H1 (cell line): ENCODE measurements at regions not wholly inside any gene's neighbourhood (a gene's known extent, or its start where the extent isn't known, plus 50 kb on each side); places are given as distances from the start of the nearest gene placed in this dataset.

Source experiments
- CTCF ChIA-PET: fragments of 300-600 bp; sonication (Branson Sonifier 250); formaldehyde crosslinking; loops from one replicate; lab custom pipeline; 2021; ENCODE audit not compliant: partially characterized antibody; lab: Charles Lee
- POLR2A ChIA-PET: fragments of 300-600 bp; sonication (Branson Sonifier 250); formaldehyde crosslinking; loops from one replicate; lab custom pipeline; 2021; ENCODE audit warnings: inconsistent platforms; ENCODE audit not compliant: partially characterized antibody; lab: Charles Lee
- DNase-seq, 2 experiments: peaks; one replicate each; pipeline versions ENCODE4 v3.0.0 to v3.0.0-alpha.2; 2010 to 2022; ENCODE audit warnings: low spot score in 2 of 2, low read depth in 1 of 2, mixed read lengths in 1 of 2
- FAIRE-seq: peaks from 2 replicates; lab custom pipeline; 2011; peaks lifted over from hg19 to GRCh38; lab: Jason Lieb, UNC
- H2AFZ ChIP-seq: 2 replicates; pipeline ENCODE4 v1.8.1; 2012; ENCODE audit warnings: low read length, inconsistent platforms
- H2AK5ac ChIP-seq: 2 replicates; pipeline ENCODE4 v1.6.1; 2013; ENCODE audit warnings: low read depth, low read length
- H2BK120ac ChIP-seq: replicated peaks from 2 replicates; pipeline ENCODE3; 2013; ENCODE audit warnings: low read depth, low read length, inconsistent platforms
- H2BK12ac ChIP-seq: 2 replicates; pipeline ENCODE4 v1.6.1; 2013; ENCODE audit warnings: low read depth, low read length
- H2BK15ac ChIP-seq: 2 replicates; pipeline ENCODE4 v1.6.1; 2013; ENCODE audit warnings: low read length
- H2BK20ac ChIP-seq: 2 replicates; pipeline ENCODE4 v1.6.1; 2013; ENCODE audit warnings: low read length
- H2BK5ac ChIP-seq: 2 replicates; pipeline ENCODE4 v1.6.1; 2013; ENCODE audit warnings: low read depth, low read length
- H3K14ac ChIP-seq: 2 replicates; pipeline ENCODE4 v1.6.1; 2013; ENCODE audit warnings: inconsistent platforms; ENCODE audit not compliant: insufficient read length
- H3K18ac ChIP-seq: 2 replicates; pipeline ENCODE4 v1.6.1; 2013; ENCODE audit warnings: low read length; ENCODE audit errors: extremely low read depth
- H3K23ac ChIP-seq: 2 replicates; pipeline ENCODE4 v1.6.1; 2013; ENCODE audit warnings: inconsistent platforms; ENCODE audit not compliant: insufficient read length
- H3K23me2 ChIP-seq: 2 replicates; pipeline ENCODE4 v1.6.1; 2013; ENCODE audit warnings: low read depth, low read length
- H3K27ac ChIP-seq: 2 replicates; pipeline ENCODE4 v1.6.1; 2011; ENCODE audit warnings: low read depth, low read length, inconsistent platforms
- H3K27me3 ChIP-seq, 4 experiments: replicated peaks in 1 of 4; 1 replicate in 1 of 4; 2 replicates in 3 of 4; pipeline versions ENCODE4 v1.6.1 to v1.8.1; 2011 to 2013; ENCODE audit warnings: low read length in 3 of 4, mild to moderate bottlenecking in 3 of 4, inconsistent platforms in 2 of 4, mixed read lengths in 2 of 4, moderate library complexity in 1 of 4; ENCODE audit not compliant: control insufficient read depth in 3 of 4, insufficient read depth in 3 of 4; ENCODE audit errors: extremely low read depth in 1 of 4
- H3K36me3 ChIP-seq, 4 experiments: 2 replicates each; pipeline versions ENCODE4 v1.6.1 to v1.8.1; 2011 to 2013; ENCODE audit warnings: mild to moderate bottlenecking in 4 of 4, low read length in 3 of 4, moderate library complexity in 2 of 4, control low read depth in 1 of 4, inconsistent platforms in 1 of 4; ENCODE audit not compliant: insufficient read depth in 4 of 4, control insufficient read depth in 2 of 4
- H3K4ac ChIP-seq: replicated peaks from 2 replicates; pipeline ENCODE3; 2013; ENCODE audit warnings: low read length, low read depth, mixed read lengths, inconsistent platforms; ENCODE audit not compliant: insufficient read length
- H3K4me1 ChIP-seq, 4 experiments: replicated peaks in 1 of 4; 1 replicate in 1 of 4; 2 replicates in 3 of 4; pipeline versions ENCODE4 v1.6.1 to v1.8.1; 2011 to 2013; ENCODE audit warnings: low read length in 3 of 4, inconsistent platforms in 2 of 4, mixed read lengths in 1 of 4; ENCODE audit not compliant: insufficient read depth in 4 of 4, control insufficient read depth in 3 of 4
- H3K4me2 ChIP-seq, 2 experiments: 2 replicates each; pipeline versions ENCODE4 v1.6.1 to v1.8.1; 2011 to 2013; ENCODE audit warnings: low read depth in 2 of 2, low read length in 2 of 2, control low read depth in 1 of 2, inconsistent platforms in 1 of 2, mild to moderate bottlenecking in 1 of 2; ENCODE audit not compliant: insufficient read depth in 1 of 2
- H3K4me3 ChIP-seq, 4 experiments: fragments of 200-600, 300-600 bp in 1 of 4; sonication (generic), shearing (Covaris generic), sonication (Bioruptor Twin) in 1 of 4; 2 replicates each; pipeline versions ENCODE4 v1.5.1 to v1.8.1; 2011 to 2016; ENCODE audit warnings: low read length in 4 of 4, low read depth in 3 of 4, control low read depth in 2 of 4, inconsistent platforms in 2 of 4, mild to moderate bottlenecking in 2 of 4, mixed read lengths in 1 of 4, moderate library complexity in 1 of 4; ENCODE audit not compliant: insufficient read depth in 2 of 4; ENCODE audit errors: extremely low read depth in 1 of 4
- H3K56ac ChIP-seq: replicated peaks from 2 replicates; pipeline ENCODE3; 2013; ENCODE audit warnings: low read depth, mild to moderate bottlenecking, mixed read lengths, low read length, inconsistent platforms; ENCODE audit not compliant: insufficient read length
- H3K79me1 ChIP-seq: 2 replicates; pipeline ENCODE4 v1.6.1; 2013; ENCODE audit warnings: low read depth, low read length, control low read depth
- H3K79me2 ChIP-seq, 2 experiments: 2 replicates each; pipeline versions ENCODE4 v1.6.1 to v1.8.1; 2012 to 2013; ENCODE audit warnings: low read length in 2 of 2, mild to moderate bottlenecking in 2 of 2, inconsistent platforms in 1 of 2; ENCODE audit not compliant: insufficient read depth in 2 of 2, control insufficient read depth in 1 of 2
- H3K9ac ChIP-seq, 4 experiments: replicated peaks in 1 of 4; 1 replicate in 1 of 4; 2 replicates in 3 of 4; pipeline versions ENCODE4 v1.6.1 to v1.8.1; 2011 to 2013; ENCODE audit warnings: low read depth in 3 of 4, low read length in 3 of 4, control low read depth in 2 of 4, mild to moderate bottlenecking in 2 of 4, moderate library complexity in 2 of 4, inconsistent platforms in 1 of 4; ENCODE audit errors: extremely low read depth in 1 of 4
- H3K9me3 ChIP-seq, 2 experiments: 2 replicates each; pipeline versions ENCODE4 v1.6.1 to v1.8.1; 2012 to 2013; ENCODE audit warnings: mild to moderate bottlenecking in 2 of 2, moderate library complexity in 2 of 2, control low read depth in 1 of 2, inconsistent platforms in 1 of 2, low read depth in 1 of 2, low read length in 1 of 2, mixed read lengths in 1 of 2; ENCODE audit not compliant: insufficient read depth in 2 of 2
- H4K20me1 ChIP-seq, 2 experiments: replicated peaks in 1 of 2; 2 replicates each; pipeline versions ENCODE3 to v1.8.1; 2011 to 2013; ENCODE audit warnings: inconsistent platforms in 2 of 2, low read length in 2 of 2, mild to moderate bottlenecking in 1 of 2; ENCODE audit not compliant: insufficient read depth in 2 of 2, control insufficient read depth in 1 of 2
- H4K5ac ChIP-seq: 2 replicates; pipeline ENCODE4 v1.6.1; 2013; ENCODE audit warnings: low read length, low read depth, mixed read lengths, inconsistent platforms; ENCODE audit not compliant: insufficient read length
- H4K8ac ChIP-seq: 2 replicates; pipeline ENCODE4 v1.8.0; 2013; ENCODE audit warnings: mild to moderate bottlenecking, moderate library complexity, low read length, inconsistent platforms; ENCODE audit not compliant: insufficient read depth; ENCODE audit errors: extremely low read depth
- H4K91ac ChIP-seq: replicated peaks from 2 replicates; pipeline ENCODE3; 2013; ENCODE audit warnings: low read length, mixed read lengths, inconsistent platforms; ENCODE audit not compliant: insufficient read length
- ASH2L ChIP-seq: fragments of 200-600, 300-600 bp; sonication (generic); IDR thresholded peaks from one replicate; pipeline ENCODE4 v1.7.1; 2017; ENCODE audit warnings: low read length
- RXRA ChIP-seq: IDR thresholded peaks from 2 replicates; pipeline ENCODE4 v1.6.1; 2011; ENCODE audit warnings: low read depth, mild to moderate bottlenecking, low read length, moderate library complexity; ENCODE audit not compliant: insufficient read depth
- SRF ChIP-seq: IDR thresholded peaks from 2 replicates; pipeline ENCODE4 v1.6.1; 2011; ENCODE audit warnings: mild to moderate bottlenecking, low read depth, low read length, moderate library complexity
- TCF12 ChIP-seq: IDR thresholded peaks from 2 replicates; pipeline ENCODE4 v1.6.1; 2011; ENCODE audit warnings: low read depth, mild to moderate bottlenecking, low read length
- WGBS, 2 experiments: shearing (Covaris generic) in 1 of 2; methylation state at CpG; one replicate each; pipeline versions ENCODE4 v1.1.6 to v1.1.7; 2013 to 2015; ENCODE audit warnings: low lambda C conversion rate in 2 of 2, mixed read lengths in 2 of 2, inconsistent platforms in 1 of 2, low coverage in 1 of 2, missing lambda C conversion rate in 1 of 2; ENCODE audit not compliant: insufficient replicate concordance in 2 of 2, insufficient coverage in 1 of 2, insufficient read length in 1 of 2; ENCODE audit errors: extremely low coverage in 1 of 2, missing lambda C conversion rate in 1 of 2; 5-methylcytosine and 5-hydroxymethylcytosine counted together

DNA sequence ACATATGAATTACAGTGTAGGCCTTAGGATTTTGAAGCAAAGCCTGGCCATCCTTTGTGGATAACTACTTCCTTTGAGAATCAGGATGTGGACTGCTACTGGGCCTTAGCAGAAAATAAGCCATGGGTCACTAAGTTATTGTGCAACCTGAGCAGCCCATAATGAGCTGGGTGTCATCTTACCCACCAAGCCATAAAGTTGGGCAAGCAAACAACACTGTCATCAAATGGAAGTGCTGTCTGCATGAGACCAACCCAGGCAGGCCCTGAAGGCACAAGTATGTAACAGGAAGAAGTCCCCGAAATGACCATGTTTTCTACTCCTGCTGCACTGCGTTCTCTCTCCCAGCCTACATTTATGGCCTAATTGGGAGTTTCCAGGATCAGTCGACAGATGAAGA, 205.6 kb upstream of the GGTLC1 start:
- H3K27ac ChIP-seq, result no peak overlapping the region
- H3K79me2 ChIP-seq, result no peaks in the 10 kb centered on the region
- no peaks in the 10 kb centered on the region for H3K36me3 ChIP-seq
- DNase-seq (no peak), FAIRE-seq (no peak)
- 0 out of 7 replicates have a peak, but pooled peaks cover 0 to under 1% (median 0%) of the 10 kb centered on the region in 4 experiments for H3K4me1 ChIP-seq
- no peak overlapping the region for H3K9ac ChIP-seq
- 94% methylated on average over 3 of the region's 3 CpGs; no CpG with 5 or more reads in 1 of the 2 experiments for whole genome bisulfite sequencing, 2 experiments
- no peak overlapping the region for H3K4me3 ChIP-seq
- H2BK15ac ChIP-seq, result no peak overlapping the region
- H3K14ac ChIP-seq, result no peak overlapping the region
- no peak overlapping the region for H3K4me2 ChIP-seq
- H3K9me3 ChIP-seq, result peaks cover 0 to 6% of the 10 kb centered on the region in 2 experiments; a peak in 1 of 4 replicates
- no peak overlapping the region for H3K56ac ChIP-seq
- H4K91ac ChIP-seq, result no peak overlapping the region
- no peak overlapping the region for H4K5ac ChIP-seq
- no peak overlapping the region for H2AK5ac ChIP-seq
- no peak overlapping the region for H3K23ac ChIP-seq
- H2BK12ac ChIP-seq, result no peak overlapping the region
- H4K20me1 ChIP-seq, result no peaks in the 10 kb centered on the region
- no peak overlapping the region for H2BK5ac ChIP-seq
- H3K79me1 ChIP-seq, result no peaks in the 10 kb centered on the region
- ChIA-PET POLR2A (no interaction called here), CTCF (interaction anchor here (0.5 to 1.6 kb wide), 5 partner anchors 9 to 737 kb away, joined by 3 to 6 read pairs (median 4); no protein-coding TSS in a partner anchor)
- no peak overlapping the region for H2BK120ac ChIP-seq
- no peak overlapping the region for H2AFZ ChIP-seq
- H3K4ac ChIP-seq, result no peak overlapping the region
- H3K18ac ChIP-seq, result no peak overlapping the region
- H2BK20ac ChIP-seq, result no peak overlapping the region
- H3K27me3 ChIP-seq, result no peaks in the 10 kb centered on the region
- H4K8ac ChIP-seq, result no peak overlapping the region
- no peaks in the 10 kb centered on the region for H3K23me2 ChIP-seq
- TF ChIP-seq ASH2L (no peak), RXRA (no peak), SRF (no peak), TCF12 (no peak)
